GM18507 (cell line): ENCODE measurements at regions not wholly inside any gene's neighbourhood (a gene's known extent, or its start where the extent isn't known, plus 50 kb on each side); places are given as distances from the start of the nearest gene placed in this dataset.
"Not testable (repeated sequence)": the region's sequence is repeated elsewhere in the genome, so short reads cannot be mapped to it uniquely, and the experiment has no call there.

Source experiments
- DNase-seq: peaks from one replicate; pipeline ENCODE4 v3.0.0; 2011; ENCODE audit warnings: low read depth; ENCODE audit not compliant: insufficient read length; ENCODE audit errors: extremely low spot score
- FAIRE-seq: peaks from 2 replicates; lab custom pipeline; 2011; peaks lifted over from hg19 to GRCh38; lab: Jason Lieb, UNC

DNA sequence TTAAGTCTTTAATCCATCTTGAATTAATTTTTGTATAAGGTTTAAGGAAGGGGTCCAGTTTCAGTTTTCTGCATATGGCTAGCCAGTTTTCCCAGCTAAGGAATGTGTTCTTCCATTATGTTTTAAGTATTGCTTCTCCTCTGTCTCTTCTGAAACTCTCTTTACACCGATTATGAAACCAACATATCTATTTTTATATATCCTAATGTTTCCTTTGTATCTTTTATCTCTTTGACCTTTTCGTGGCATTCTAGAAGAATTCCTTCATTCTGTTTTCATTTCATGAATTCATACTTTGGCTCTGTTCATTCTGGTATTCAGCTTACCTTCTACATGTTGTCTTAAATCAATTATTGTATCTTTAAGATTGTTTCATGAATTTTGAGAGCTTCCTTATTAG lies 697.0 kb upstream of the ACVR2A start:
- DNase-seq, result no peak
- FAIRE-seq, result no peak

DNA sequence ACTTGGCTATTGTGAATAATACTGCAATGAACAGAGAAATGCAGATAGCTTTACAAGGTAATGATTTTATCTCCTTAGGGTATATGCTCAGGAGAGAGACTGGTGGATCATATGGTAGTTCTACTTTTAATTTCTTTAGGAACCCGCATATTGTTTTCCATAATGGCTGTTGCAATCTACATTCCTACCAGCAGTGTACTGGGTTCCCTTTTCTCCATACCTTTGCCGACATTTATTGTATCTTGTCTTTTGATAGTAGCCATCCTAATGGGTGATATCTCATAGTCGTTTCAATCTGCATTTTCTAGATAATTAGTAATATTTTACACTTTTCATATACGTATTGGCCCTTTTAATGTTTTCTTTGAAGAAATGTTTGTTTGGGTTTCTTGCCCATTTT lies 702.9 kb upstream of the ACVR2A start:
- DNase-seq (no peak), FAIRE-seq (no peak)

DNA sequence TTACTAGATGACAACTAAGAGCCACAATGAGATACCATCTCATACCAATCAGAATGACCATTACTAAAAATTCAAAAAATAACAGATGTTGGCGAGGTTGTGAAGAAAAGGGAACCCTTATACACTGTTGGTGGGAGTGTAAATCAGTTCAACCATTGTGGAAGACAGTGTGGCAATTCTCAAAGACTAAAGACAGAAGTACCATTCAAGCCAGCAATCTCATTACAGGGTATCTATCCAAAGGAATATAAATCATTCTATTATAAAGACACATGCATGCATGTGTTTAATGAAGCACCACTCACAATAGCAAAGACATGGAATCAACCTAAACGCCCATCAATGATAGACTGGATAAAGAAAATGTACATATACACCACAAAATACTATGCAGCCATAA lies 705.1 kb upstream of the ACVR2A start:
- DNase-seq, FAIRE-seq: not testable (repeated sequence)

DNA sequence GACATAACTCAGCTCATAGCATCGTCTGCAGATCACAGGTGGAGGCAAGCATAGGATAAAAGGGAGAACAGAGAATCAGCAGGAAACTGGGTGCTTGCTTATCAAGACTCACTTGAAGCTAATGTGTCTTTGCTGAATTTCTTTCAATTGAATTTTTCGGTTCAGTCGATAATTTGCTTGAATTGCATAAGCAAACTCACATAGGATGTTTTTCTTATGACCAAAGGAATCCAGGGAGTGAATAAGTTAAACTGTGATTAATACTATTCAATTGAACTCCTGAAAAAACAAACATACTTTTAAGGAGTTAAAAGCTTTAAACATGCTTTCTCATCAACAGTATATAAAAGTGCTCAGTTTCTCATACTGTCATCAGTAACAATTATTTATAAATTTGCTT lies 707.1 kb upstream of the ACVR2A start:
- FAIRE-seq (no peak), DNase-seq (no peak)

DNA sequence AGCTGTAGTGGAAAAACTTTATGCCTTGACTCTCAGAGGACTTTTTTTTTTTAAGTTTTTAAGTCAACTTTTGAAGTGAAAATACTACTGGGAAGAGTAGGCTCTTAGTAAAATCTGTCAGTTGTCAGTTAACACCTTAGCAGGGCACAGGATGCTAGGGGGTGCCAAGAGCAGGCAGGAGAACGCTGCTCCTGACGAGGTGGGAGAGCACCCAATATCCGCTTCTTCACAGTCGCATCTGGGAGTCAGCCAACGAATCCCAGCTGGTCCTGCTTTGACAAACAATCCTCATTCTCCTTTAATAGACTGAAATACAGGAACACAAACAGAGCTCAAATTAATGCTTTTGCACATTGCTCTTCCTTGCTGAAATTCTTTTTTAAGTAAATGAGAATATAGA lies 709.5 kb upstream of the ACVR2A start:
- FAIRE-seq (no peak), DNase-seq (no peak)

DNA sequence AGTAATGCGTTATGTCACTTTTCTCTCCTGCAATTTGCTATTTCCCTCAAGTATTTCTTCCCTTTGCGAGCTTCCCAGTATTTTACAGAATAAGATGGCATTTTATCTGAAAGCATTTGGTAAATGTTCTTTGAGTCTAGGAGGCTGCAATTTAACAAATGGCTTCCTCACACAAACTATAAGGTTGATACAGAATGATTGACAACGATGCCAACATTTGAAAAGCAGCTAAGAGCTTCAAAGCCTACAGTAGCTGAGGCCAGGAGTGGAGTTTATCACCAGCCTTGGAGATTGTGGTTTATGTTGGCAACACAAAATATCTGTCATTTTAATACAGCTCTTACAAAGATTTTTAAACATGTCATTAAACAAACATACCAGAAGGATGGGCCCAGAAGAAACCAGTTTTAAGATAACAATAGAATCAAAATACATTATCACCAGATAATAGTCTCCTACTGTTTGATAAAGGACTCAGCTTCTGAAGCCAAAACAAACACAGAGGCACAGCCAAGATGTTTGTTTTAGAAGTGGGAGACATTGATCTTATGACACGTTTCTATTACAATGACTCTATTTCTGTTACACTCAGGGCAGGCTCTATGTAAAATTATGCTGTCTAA lies 711.4 kb upstream of the ACVR2A start:
- FAIRE-seq (no peak), DNase-seq (no peak)

DNA sequence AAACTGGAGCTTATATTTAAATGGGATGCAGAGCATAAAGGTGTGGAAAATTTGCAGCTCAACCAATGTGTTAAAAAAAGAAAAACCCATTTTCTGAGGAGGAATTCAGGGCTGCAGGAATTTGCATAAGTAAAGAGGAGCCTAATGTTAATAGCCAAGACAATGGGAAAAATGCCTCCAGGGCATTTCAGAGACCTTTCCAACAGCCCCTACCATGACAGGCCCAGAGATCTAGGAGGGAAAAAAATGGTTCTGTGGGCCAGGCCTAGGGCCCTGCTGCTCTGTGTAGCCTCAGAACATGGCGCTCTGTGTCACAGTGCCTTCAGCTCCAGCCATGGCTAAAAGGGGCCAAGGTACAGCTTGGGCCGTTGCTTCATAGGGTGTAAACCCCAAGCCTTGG lies 719.7 kb upstream of the ACVR2A start:
- DNase-seq (no peak), FAIRE-seq (no peak)

DNA sequence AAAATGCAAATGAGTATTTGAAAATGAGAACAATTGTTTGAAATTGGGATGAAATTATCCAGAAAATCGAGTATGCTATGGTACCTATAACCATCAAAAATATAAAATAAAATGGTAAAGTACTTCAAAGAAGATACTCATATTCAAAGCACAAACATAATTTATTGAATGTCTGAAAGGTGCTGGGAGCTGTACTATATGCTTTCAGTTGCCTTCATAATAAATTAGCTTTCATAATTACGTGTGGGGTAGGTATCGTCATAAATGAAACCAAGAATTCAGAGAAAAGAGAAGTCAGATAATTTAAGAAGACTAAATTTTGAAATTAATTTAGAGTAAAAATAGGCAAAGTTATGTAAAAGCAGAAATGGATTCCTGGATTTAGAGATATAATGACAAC lies 721.9 kb upstream of the ACVR2A start:
- FAIRE-seq (no peak), DNase-seq (no peak)

DNA sequence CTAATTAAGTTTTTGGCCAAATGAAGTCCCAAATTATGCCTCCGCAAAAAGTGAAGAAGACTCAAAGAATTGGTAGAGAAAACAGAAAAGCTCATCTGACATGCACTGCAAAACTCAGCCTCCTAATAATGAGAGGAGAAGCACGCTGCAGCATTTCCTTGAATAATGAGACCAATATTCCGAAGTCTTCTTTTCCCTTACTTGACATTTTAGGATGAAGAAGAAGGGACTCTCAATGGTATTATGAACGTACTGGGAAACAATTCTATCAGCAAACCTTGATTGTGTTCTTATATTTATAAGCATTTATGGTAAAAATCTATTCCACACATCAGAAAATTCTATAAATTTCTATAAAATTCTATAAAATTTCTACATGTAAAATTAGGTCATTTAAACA lies 733.9 kb upstream of the ACVR2A start:
- DNase-seq, result no peak
- FAIRE-seq, result no peak

DNA sequence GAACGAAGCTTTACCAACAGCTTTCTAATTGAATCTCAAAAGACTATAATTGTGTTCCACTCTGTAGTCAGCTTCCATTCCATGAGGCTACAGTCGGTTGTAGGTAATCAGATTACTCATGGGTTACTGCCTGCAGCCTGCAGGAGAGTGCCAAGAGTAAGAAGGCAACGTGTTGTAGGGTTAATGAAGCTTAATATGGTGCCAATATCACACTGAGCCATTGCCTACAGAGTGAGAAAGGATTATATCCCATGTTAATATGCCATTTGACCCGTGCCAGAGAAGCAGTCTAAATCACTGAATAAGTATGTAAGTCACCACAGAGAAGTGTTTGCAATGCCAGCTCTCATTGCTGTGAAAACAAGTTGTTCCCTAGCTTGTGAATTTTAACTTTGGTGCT lies 734.5 kb upstream of the ACVR2A start:
- no peak for DNase-seq
- no peak for FAIRE-seq

DNA sequence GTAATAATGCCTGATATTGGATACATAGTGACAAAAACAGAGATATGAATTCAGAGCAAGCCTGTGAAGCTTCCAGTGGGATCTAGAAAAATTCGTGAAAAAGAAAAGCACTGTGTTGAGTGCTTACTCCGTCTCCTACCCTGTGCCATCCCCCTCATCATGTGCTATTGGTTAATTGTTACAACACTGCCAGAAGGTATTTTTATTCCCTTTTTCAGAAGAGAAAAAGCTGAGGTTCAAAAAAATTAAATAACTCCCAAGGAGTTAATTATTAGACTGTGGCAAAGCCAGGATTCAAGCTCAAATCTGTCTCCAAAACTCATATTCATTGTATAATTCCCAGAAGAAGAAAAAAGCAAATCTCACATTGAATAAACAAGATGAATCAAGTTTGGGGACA lies 735.5 kb upstream of the ACVR2A start:
- DNase-seq (no peak), FAIRE-seq (no peak)

DNA sequence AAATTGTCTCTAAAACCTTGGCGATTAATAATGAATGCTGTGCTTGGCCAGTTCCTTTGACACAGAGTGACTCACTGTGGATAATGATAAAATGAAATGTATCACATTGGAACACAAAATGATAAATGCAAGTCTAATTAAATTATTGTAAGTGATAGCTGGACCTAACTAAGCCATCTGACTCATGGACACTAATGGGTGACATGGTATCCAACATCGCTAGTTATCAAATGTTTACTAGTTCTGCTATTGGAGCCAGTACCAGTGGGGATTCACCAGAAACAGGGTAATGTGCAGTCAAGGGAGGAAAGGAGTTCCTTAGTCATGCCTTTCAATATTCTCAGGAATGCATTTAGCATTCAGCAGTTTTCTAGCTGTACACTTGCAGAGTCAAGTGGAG lies 736.3 kb upstream of the ACVR2A start:
- FAIRE-seq (no peak), DNase-seq (no peak)

DNA sequence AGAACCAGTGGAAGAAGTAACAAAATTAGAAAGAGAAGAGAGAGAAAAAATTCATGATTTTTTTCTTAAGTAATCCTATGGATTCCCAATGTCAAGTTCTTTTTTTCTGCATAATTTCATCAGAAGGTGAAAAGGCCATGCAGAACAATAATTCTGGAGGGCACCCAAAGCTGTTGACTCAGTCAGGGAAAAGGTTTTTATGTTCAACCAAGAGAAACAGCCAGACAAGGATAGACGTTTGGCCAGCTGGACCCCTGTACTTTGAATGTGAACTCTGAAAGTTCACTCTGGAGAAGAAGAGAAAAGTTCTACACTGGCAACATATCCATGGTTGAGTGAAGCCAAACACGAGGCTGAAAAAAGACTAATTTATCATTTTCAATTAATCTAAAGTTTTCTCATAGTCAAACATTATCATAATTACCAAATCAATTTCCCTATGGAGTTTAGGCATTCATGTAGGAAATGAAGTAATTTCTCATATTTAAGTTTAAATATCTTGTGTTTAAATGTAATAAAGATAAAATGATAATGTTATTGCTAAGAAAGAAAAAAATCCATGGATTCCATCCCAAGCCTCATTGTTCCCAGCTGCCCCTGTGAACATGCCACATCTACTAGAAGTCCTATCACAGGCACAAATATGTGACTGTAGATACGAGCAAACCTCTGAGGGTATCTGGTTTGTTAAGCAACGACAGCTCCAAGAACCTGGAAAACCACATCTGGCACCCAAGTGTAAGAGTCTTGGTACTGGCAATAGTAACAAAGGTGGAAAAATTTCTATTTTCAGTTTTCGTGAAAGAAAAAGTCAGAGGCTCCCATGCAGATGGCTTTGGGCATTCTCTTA lies 742.7 kb upstream of the ACVR2A start:
- no peak for DNase-seq
- FAIRE-seq, result no peak

DNA sequence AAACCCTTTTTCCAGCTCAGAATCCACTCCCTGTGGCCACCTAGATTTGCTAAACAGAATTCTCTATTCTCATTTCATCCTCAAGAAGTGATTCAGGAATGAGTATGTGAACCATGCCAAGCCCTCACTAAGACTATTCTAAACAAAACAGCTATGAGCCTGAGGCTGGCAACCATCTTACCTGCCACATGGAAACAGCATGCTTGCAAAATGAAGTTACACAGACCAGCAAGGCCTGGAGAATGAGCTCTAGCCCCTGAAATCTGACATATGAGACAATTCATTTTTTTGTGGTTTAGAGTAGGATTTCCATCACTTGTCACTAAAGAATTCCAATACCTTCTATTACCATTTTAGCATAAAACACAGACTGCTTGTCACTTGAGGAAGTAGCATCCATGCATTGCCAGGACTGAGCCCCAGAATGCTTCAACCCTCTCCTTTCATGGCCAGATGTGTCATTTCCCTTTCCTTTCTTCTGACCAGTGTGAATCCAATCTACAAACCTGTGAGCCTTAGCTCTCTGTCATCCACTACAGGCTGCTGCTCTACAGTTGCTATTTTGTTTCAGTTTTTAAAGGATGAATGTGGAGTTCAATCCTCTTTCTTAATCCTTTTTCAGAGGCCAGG lies 744.3 kb upstream of the ACVR2A start:
- no peak for FAIRE-seq
- DNase-seq, result no peak

DNA sequence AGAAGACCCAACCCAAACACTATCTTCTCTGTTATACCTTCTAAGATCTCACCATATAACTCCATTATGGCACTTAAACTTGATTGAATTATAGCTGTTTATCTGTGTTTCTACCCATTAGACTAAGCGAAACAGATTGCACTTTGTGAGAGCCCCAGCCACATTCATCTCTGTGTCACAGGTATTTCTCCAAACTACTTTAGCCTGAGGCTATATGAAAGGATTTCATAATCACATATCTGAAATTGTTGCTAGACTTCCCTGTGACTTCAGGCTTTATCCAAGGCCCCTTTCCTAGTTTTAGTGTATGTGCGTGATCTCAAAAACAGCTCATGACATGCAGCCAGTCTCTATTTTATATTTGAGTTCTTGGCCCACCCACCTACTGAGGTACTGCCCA lies 745.0 kb upstream of the ACVR2A start:
- FAIRE-seq, result no peak
- no peak for DNase-seq

DNA sequence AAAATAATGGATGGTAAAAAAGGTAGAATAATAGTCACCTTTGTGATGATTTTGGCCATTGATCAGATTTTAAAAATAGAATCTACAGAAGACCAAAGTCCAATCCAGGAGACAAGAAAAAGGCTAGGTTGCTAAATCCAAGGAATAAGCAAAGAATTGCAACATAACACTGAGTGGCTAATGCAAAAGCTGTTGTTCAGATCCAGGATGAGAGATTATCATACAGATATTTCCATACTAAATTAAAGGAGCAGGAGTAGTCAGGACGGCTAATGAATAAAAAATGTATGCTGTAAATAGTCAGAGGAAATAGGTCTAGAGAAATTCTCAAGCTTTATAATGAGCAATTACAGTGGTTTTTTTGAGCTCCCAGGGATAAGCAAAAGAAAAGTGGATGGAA lies 745.9 kb upstream of the ACVR2A start:
- FAIRE-seq (no peak), DNase-seq (no peak)

DNA sequence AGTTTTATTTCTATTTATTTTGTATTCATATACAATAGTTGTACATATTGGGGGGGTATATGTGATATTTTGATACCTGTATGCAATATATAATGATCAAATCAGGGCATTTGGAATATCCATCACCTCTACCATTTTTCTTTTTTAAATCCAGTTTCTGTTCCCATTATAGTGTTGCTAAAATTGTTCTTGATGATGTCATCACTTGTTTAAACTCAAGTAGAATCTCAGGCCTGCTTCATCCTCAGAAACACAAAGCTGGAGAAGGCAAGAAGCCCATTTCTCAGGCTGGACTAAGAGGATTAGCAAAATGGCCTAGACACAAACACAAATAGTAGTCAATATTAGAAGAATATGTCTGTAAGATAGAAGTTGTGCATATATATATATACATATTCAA lies 747.1 kb upstream of the ACVR2A start:
- DNase-seq, result no peak
- no peak for FAIRE-seq

DNA sequence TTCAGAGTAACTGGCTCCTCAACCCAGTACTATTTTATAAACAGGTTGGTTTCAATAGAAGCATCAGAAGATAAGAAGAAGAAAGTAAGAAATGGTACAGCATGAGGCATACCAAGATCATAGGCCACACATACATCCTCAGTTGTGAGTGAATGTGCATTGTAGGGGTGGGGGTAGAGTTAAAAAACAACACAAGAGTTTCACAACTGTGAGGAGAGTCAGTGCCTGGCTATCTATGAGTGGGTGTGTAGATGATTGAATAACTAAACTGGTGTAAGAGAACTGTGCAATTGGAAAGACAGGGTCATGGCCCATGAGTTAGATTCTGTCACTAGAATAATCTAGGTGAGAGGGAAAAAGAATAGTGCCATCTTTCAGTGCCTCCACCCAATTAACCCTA lies 748.2 kb upstream of the ACVR2A start:
- FAIRE-seq (no peak), DNase-seq (no peak)

DNA sequence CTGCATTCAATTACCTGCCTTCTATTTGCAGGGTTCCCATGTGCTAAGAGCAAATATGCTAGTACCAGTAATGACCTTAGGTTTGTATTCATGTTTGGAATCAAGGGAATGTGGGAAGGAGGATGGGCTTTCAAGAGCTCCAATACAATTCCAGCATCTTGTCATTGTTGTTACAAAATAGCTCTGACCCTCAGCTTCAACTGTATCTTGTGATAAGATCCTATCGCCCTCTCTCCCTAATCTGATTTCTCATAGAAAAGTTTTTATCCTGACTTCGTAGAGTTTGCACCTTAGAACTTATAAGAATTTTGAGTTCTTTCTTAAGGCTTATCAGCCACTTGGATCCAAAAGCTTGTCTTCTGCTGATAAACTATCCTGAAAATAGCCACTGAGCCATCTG lies 749.5 kb upstream of the ACVR2A start:
- DNase-seq, result no peak
- no peak for FAIRE-seq

DNA sequence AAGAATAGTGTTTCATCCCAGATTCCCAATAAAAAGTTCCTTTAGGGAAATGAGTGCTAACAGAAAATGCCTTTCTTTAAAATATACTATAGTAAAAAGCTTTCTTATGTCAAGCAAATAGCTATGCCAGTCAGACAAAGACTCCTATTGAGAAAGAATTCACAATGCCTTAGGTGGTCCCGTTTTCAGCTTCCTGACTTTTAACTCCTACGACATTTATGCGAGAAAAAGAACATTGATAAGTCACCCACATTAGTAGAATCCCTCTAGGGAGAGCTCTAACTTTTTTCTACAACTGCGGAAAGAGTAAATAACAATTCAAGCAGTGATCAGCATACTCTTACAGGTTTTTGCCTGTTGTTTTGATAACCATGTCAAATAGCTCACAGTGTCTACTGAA lies 750.8 kb upstream of the ACVR2A start:
- FAIRE-seq (no peak), DNase-seq (no peak)

DNA sequence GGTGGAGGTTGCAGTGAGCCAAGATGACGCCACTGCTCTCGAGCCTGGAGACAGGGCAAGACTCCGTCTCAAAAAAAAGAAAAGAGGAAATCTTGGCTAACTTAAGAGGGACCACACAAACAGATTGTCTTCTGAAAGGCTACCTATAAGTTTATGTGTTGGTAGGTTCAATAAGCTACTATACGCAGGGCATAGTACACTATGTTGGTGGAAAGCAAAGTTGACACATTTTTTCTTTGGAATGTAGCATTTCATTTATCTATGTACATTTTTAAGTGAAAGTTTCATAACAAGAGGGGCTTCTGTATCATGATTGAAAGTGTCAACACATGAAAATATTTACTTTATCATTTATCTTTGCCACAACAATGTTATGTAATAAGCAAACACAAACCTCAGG lies 752.6 kb upstream of the ACVR2A start:
- FAIRE-seq (no peak), DNase-seq (no peak)
